ENCODE measurements at regions not wholly inside any gene's neighbourhood (a gene's known extent, or its start where the extent isn't known, plus 50 kb on each side); places are given as distances from the start of the nearest gene placed in this dataset.

DNA sequence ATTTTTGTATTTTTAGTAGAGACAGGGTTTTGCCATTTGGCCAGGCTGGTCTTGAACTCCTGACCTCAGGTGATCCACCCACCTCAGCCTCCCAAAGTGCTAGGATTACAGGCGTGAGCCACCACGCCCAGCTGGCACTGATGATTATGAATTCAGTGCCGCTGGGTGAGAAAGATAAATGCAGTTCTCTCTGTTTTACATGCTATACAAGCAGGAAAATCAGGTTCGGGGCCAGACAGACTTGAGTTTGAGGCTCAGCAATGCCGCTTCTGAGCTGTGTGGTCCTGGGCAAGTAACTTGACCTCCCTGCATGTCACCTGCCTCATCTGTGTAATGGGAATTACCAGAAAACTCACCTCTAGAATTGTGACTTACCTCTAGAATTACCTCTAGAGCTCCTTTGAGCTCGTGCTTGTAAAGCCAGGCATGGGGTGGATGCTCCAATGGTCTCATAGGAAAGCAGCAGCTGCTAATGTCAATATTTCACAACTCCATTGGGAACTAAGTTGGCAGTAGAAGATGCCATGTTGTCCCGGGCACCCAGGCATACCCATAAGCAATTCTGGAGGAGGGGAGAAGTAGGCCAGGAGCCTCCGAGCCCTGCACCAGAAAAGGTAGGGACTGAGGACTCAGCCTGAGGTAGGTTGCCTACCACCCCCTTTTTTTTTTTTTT, 119.8 kb upstream of the SLC25A33 start:
- DNase-seq = no peak

DNA sequence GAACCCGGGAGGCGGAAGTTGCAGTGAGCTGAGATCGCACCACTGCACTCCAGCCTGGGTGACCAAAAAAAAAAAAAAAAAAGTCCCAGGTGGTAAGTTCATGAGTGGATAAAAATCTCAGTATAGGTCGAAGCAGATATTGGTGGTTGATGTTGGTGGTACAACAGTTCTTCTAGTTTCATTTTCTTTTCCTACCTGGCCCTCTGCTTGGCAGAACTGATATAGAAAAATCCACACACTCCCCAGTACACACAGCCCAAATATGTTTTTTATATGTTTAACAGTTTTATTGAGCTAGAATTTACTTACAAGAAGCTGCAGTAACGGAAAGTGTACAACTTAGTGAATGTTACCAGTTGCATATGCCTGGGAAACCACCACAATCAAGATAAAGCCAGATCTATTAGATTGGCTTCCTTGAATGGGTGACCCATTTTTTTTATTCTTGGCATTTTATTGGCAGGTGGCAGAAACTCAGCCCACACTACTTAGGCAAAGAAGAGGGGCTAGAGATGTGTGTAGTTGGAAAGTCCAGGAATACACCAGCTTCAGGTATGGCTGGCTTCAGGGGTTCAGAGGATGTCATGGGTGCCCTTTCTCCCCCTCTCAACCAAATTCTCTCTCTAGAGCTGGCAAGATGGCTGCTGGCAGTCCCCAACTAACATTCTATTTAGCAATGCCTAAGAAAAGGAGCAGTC, 118.3 kb upstream of the SLC25A33 start:
- no peak for DNase-seq

DNA sequence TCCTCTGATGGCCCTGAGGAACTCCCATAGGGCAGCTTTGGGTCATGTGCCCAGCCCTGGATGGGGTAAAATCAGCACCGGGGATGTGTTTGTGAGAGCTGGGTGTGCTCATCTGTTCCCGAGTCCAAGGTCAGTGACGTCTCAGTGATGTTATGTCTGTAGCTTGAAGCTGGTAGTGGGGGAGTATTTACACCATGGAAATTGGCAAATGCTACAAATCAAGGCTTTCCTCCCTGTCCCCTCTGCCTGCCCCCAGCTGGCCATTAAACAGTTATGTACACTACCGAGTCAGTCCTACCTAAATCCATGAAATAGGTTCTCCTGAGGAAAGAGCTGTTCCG, 117.8 kb upstream of the SLC25A33 start:
- DNase-seq = no peak

DNA sequence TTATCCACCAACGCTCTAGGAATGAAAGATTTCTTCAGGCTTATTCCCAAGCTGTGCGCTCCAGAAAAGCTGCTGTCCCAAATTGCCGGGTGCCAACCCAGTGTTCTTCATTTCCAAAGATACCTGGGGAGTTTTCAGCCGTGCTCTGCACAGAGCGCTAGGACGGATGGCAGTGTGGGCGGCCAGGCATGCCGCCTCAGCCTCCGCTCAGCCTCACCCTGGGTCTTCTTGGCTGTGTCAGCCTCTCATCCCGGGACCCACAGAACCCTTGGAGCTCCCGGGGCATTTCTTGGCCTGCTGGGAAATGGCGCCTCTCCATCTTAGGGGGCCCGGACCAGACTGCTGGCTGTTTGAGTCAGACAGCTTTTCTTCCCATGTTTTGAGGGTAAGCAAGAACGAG, 116.9 kb upstream of the SLC25A33 start:
- no peak for DNase-seq

DNA sequence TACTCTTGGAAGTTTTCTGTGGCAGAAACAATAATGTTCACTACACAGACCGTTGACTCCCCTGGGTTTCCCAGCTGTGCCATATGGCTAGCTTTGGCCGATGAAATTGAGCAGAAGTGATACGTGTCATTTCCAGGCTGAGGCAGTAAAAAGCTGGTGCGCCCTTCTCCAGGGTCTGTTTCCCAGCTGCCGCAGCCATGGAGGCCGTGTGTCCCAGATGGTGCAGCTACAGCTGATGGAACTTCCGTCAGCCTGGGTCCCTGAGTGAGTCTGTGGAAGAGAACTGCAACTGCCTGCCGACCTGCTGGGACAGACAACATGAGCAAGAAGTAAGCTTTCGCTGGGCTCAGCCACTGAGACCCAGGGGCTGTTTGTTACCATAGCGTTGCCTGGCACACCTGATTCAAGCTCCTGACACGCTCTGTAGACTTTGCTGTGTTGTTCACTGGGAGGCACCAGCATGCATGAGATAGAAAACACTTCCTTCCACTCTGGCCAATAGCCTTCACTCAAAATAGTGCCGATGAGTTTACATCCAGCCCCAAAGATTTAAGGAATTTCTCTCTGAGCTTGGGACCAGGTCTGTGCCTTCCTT, 116.3 kb upstream of the SLC25A33 start:
- no peak for DNase-seq

DNA sequence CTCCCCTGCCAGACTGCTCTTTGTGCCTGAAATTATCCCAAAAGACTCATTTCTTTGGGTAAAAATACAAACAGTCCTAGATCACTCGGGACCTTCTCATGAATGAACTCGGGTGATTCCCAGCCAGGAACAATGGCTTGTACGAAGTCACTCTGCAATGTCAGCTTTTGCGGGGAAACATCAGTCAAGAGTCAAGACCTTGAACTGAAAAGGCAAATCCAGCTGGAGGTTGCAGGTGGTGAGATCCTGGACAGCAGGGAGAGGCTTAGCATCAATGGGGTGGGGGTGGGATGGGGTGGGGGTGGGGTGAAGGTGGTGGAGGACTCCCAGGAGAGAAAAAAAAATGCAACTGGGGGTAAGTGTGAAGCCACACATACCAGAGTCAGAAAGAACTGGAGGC, 115.0 kb upstream of the SLC25A33 start:
- DNase-seq = no peak

DNA sequence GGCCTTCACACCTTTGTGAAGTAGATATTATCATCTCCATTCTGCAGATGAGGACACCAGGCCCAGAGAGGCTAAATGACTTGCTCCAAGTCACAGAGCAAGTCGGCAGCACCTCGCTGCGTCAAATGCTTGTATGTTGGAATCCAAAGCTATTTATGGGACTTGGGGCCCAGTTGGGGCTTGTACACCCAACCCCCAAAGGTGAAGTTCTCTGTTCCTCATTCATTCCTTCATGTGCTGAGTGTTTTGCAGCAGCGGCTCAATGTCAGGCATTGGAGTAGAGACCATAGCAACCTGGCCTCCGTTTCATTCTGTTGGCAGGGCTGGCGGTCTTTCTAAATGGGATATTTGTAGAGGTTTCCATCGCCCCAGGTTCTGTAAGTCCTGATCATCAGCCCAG, 113.4 kb upstream of the SLC25A33 start:
- no peak for DNase-seq

DNA sequence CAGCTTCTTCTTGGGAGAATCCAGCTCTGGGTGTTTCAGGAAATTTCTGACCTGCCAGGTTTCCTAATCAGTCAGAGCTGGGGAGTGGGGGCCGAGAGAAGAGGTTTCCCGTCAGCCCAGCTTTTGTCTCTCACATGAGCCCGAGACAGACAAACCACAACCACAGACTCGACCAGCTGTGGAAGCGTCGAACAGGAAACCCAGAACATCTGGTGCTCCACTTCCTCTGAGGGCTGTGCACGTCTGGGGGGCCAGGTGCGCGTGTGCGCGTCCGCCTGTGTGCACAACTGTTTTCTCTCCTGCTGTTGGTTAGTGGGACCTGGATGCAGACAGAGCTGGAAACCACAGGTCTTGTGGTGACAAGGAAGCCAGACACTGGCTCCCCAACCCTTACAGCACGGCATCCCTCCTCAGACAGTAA, 113.0 kb upstream of the SLC25A33 start:
- no peak for DNase-seq

DNA sequence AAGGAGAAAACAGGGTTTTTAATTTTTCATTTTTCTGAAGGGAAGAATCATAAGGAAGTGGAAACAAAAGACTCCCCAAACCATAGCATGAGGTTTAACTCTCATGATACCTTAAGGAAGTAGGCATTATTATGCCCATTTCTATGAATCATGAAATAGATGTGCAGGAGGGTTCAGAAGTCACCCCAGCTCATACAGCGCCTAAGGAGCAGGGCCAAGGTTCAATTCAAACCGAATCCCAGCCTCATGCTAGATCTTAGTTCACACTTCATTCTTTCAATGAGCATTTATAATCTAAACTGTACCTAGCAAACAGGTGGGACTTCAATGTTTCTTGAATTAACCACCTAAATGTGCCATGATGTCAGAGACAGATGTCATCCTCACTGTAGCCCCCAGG, 111.9 kb upstream of the SLC25A33 start:
- DNase-seq = no peak

DNA sequence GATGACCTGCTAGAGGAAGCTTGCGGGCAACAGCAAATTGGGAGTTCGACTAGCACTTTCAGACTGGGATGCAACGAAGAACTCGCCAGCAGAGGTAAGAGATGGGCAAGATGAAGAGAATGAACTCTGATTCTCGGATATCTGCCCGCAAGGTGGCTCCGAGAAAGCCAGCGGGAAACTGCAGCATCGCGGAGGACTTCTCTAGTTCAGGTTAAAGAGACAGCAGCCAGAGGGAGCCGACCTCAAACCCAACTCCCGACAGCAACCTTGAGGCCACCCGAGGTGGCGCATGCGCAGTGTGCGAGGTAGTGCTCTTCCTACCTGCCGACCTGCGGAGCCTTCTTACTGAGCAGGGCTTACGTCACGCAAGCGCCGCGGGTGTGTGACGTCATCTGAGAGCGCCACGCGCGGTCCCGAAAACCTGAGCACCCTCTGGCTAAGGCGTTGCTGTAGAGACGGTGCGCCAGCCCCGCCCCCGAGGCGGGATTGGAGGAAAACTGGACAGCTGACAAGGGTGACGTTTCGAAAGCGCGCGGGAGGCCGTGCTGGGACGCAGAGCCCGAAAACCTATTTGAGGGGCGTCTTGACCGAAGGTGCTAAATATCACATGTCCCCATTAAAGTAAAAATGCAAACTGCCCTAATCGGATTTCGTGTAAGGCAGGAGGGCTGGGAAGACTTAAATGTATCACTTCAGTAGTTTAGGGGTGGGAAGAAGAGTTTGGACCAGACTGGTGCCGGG, 110.5 kb upstream of the SLC25A33 start:
- DNase-seq = peak; percentile 96 to 100

DNA sequence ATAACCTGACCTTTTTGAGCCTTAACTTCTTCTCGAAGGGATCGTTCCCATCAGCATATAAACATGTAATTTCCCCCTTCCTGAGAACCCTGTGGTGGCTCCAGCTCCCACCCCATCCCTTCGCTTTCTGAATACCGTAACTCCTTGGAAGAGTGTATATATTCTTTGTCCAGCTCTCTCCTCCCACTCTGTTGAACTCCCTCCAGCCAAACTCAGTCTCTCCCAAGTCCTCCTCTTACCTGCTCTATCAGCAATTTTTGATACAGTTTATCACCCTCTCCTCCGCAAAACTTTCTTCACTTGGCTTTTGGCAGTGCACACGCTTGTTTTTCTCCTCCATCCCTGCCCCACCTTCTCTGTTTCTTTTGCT, 109.9 kb upstream of the SLC25A33 start:
- no peak for DNase-seq

DNA sequence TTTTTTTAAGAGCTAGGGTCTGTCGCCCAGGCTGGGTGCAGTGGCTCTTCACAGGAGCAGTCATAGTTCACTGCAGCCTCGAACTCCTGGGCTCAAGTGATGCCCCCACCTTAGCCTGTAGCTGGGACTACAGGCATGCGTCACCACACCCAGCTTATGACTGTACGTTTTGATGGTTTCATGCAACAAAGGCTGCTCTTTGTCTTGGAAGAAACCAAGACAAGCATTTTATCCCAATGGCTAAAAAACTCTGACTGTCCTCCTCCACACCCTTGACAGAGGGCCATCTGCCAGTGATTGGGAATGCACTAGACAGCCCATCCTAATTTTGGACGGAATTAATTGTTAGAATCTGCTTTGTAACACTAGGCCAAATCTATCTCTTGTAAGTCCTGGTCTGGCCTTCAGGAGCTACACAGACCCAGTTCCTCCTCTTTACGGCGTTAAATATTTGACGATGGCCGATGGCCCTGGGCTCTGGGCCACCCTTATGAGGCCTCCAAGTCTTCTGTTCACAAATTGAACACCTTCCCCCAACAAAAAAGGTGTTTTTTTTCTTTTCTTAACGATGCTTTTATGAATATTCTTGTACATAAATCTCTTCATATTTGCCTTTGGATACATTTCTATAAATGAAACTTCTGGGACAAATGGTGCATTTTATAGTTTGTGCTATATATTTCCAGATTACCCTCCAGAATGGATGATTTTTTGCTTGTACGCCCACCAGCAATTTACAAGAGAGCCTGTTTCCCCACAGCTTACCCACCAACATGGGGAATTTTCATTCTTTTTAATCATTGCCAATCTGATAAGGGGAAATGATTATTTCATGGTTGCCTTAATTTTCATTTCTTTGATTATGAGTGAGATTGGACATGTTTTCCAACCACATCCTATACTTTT, 104.8 kb upstream of the SLC25A33 start:
- DNase-seq = no peak

DNA sequence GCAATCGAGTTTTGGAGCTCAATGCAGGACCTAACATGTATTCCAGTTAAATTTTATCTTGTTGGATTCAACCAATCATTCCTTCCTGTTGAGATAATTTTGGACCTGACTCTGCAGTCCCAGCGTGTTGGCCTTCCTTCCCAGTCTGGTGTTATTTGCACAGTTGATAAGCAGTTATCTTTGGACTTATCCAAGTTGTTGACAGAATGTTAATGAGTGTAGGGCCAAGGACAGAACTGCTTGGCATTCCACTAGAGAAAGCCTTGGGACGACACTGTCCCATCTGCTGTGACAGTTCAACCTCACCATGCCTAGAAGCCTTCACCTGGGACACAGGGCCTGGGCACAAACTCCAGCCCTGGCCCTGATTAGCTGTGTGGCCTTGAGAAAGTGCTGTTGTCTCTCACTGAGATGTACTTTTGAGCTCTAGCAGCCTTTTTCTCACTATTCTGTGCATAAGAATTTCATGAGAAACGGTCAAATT, 104.1 kb upstream of the SLC25A33 start:
- no peak for DNase-seq

DNA sequence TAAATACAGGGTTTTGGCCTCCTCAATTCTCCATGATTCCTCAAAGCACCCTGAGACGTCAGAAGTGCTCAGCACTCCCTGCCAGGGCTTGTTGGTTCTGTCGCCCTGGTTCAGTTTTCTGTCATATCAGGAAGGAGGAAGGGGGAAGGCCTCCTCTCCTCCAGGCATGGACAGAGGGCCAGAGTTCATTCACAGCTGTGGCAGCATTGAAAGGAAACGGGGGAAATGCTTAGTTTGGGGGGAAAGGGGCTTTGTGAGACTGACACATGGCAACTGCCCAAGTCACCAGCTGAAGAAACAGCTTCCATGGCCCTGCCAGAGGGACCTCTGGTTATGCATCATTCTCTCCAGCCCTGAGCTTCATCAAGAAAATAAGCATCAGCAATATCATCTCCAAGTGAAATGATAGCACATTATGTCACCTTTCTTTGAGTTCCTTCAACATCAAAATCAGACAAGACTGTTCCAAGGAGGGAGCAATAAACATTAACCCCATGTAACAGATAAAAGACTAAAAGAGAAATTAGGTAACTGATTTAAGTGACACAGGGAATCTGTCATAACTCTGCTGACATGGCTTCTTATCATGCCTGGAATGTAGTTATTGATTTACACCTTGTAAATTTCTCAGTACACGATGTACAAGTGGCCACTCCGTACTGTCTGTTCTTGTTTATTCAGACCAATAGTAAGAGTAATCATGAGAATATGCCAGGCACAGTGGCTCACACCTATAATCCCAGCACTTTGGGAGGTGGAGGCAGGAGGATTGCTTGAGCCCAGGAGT, 103.2 kb upstream of the SLC25A33 start:
- no peak for DNase-seq

DNA sequence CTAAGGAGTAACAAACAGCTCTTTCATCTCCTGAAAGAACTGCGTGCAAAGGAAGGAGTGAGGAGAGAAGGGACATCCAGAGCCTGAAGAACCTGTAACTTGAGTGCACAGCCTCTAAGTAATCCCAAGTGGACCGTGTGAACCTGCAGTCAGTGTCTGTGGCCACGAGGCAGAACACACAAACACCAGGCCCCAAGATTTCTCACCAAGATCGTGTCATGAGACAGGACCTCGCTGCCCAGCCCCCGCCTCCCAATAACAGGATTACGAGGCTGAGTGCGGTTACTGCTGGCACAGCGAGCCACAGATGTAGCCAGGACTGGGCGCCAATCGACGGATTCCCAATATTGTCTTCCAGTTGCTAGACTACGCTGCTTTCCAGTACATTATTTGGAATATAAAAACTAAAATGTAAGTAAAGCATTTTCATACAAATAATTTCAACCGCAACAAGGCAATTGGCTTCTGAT, 101.3 kb upstream of the SLC25A33 start:
- no peak for DNase-seq

DNA sequence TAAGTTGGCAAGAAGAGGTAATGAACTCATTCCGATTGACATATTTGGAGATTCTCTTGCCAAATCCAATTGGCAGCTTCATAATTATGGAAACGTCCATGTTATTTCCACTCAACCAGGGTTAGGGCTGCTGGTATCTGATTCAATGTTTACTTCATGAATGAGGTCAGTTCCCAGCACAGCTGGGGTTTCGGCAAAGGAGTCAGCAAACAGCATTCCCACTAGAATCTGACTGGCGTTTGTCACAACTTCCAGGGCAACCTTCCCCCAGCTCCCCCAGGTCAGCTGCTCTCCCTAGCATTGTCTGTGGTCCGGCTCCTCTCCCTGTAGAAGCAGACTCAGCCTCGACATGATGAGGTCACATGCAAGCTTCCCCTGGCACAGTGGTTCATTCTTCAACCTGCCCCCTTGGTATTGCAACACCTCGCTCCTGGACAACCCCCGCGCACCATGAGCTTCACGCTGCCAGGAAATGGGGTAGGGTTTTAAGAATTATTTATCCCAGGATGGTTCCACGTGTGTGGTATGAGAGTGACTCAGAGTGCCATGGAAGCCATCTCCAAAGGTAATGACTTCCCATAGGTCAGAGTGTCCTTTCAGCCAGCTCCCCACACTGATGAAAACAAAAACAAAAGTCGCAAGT, 100.7 kb upstream of the SLC25A33 start:
- peak; percentile 22 to 49 for DNase-seq

DNA sequence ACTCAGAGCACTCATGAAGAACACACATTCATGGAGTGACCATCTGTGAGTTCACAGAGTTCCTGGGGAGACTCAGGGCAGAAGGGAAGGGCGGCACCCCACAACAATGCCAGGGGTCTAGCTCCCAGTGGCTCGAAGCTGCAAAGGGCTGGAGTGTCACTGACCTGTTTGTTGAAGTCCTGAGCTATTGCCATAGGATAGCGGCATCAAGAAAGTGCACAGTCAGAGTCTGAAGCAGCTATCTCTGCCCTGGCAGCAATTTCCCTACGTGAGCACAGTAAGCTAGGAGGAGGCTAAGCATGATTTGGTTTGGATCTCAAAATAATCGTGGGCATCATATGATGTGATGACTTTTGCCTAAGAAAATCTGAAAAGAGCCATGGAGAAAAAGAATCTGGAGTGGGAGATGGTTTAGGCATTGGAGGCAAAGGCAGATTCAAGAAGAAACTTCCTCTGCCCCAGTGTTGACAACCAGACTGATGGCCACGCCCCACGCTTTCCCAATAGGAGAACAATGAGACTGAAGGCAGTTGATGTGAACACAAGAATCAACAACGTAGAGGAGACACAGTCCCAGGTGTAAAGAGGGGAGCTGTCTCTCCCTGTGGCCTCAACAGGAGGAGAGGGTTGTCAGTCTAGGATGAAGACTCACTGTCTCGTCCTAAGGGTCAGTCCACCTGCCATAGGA, 100.0 kb upstream of the SLC25A33 start:
- DNase-seq = peak; percentile 57 to 72

DNA sequence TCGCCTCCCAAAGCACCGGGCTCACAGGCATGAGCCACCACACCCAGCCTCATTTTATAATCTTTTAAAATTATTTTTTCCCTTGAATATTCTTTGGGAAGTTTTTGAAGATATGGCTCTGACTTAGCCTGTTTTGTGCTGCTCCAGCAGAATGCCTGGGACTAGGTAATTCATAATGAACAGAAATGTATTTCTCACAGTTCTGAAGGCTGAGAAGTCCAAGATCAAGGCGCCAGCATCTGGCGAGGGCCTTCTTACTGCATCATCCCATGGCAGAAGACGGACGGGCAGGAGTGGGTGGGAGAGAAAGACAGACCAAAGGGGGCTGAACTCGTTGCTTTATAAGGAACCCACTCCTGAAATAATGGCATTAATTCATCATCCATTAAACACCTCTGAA, 99.0 kb upstream of the SLC25A33 start:
- no peak for DNase-seq

DNA sequence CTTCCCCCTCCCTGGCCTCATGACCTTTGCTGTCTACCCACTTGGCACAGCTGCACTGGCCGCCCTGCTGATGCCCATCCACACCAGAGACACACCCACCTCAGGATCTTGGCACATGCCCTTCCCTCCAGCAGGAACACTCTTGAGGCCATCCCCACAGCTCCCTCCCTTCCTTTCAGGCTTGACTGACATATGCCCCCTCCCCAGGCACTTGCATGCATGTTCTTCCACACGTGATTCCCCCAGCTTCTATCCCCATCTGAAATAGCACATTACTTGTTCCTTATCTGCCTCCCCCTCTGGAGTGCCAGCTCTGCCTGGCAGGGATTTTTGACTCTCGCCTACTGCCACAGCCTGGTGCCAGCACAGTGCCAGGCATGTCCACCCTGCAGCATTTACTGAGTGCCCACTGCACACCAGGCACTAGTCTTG, 98.5 kb upstream of the SLC25A33 start:
- DNase-seq = no peak

DNA sequence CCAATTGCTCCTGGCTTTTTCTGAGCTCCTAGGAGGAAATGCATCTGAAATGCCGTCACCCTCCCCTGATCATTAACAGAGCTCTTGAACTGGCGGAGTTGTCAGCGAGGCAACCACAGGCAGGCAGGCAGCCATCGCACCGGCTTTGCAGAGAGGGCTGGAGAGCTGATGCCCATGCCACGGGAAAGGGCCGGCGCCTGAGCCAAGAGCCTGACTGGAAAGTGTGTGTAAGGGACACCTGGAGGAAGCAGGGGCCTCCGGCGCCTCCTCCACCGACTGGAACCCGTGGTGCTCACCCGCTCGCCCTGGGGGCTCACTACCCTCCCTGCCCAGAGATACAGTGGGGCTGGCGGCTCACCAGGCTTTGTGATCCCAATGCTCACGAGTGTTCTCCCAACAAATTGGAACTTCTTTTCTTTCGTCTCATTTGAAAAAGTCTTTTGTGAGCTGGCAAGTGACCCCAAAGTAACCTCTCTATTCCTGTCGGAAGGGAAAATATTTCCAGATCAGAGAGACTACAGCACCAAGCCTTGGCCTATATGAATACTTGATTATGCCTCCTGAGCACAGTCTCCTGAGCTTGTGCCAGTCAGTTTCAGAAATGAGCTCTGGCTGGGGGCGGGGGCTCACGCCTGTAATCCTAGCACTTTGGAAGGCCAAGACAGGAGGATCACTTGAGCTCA, 97.7 kb upstream of the SLC25A33 start:
- no peak for DNase-seq
